CD14-positive monocyte (primary cell): ENCODE measurements at regions not wholly inside any gene's neighbourhood (a gene's known extent, or its start where the extent isn't known, plus 50 kb on each side); places are given as distances from the start of the nearest gene placed in this dataset.

Source experiments
- DNase-seq, 3 donors: peaks; one replicate each; pipeline ENCODE4 v3.0.0-alpha.2; 2011 to 2022
- H2AFZ ChIP-seq: 2 replicates; pipeline ENCODE4 v1.6.0; 2012; ENCODE audit warnings: mild to moderate bottlenecking, low read depth, low read length, inconsistent platforms; ENCODE audit not compliant: insufficient read depth, poor library complexity, severe bottlenecking
- H3K27ac ChIP-seq, 2 donors: 1 replicate in 1 of 2; 2 replicates in 1 of 2; pipeline ENCODE4 v1.5.1; 2012 to 2013; ENCODE audit warnings: low read length in 2 of 2, control low read depth in 1 of 2, inconsistent platforms in 1 of 2, low read depth in 1 of 2, mild to moderate bottlenecking in 1 of 2
- H3K27me3 ChIP-seq, 2 donors: one replicate each; pipeline versions ENCODE4 v1.6.0 to v1.6.1; 2011 to 2013; ENCODE audit warnings: low read length in 2 of 2; ENCODE audit not compliant: control insufficient read depth in 2 of 2, insufficient read depth in 2 of 2
- H3K36me3 ChIP-seq, 2 donors: replicated peaks in 1 of 2; 1 replicate in 1 of 2; 2 replicates in 1 of 2; pipeline versions ENCODE4 v1.5.1 to v1.6.1; 2012 to 2013; ENCODE audit warnings: low read length in 2 of 2, control low read depth in 1 of 2, inconsistent platforms in 1 of 2, mild to moderate bottlenecking in 1 of 2; ENCODE audit not compliant: insufficient read depth in 2 of 2, control insufficient read depth in 1 of 2
- H3K4me1 ChIP-seq, 2 donors: 1 replicate in 1 of 2; 2 replicates in 1 of 2; pipeline versions ENCODE4 v1.5.1 to v1.6.1; 2012 to 2013; ENCODE audit warnings: low read length in 2 of 2, control low read depth in 1 of 2, inconsistent platforms in 1 of 2, mild to moderate bottlenecking in 1 of 2, moderate library complexity in 1 of 2; ENCODE audit not compliant: insufficient read depth in 2 of 2, control insufficient read depth in 1 of 2
- H3K4me2 ChIP-seq: replicated peaks from 2 replicates; pipeline ENCODE3; 2012; ENCODE audit warnings: low read length, moderate library complexity, mild to moderate bottlenecking; ENCODE audit not compliant: poor library complexity, severe bottlenecking; ENCODE audit errors: extremely low read depth
- H3K4me3 ChIP-seq, 3 experiments: fragments of 200-600 bp in 1 of 3; sonication (generic) in 1 of 3; replicated peaks in 1 of 3; 1 replicate in 2 of 3; 2 replicates in 1 of 3; pipeline ENCODE4 v1.5.1; 2011 to 2013; ENCODE audit warnings: low read length in 3 of 3, mild to moderate bottlenecking in 3 of 3, control low read depth in 2 of 3, low read depth in 2 of 3, inconsistent platforms in 1 of 3, moderate library complexity in 1 of 3
- H3K79me2 ChIP-seq: 2 replicates; pipeline ENCODE4 v1.6.0; 2012; ENCODE audit warnings: mild to moderate bottlenecking, control low read depth, inconsistent platforms, low read length, moderate library complexity; ENCODE audit not compliant: insufficient read depth
- H3K9ac ChIP-seq: 2 replicates; pipeline ENCODE4 v1.6.0; 2017; ENCODE audit warnings: low read length, mild to moderate bottlenecking; ENCODE audit not compliant: insufficient read depth, poor library complexity, severe bottlenecking
- H3K9me3 ChIP-seq, 2 donors: replicated peaks in 1 of 2; 1 replicate in 1 of 2; 2 replicates in 1 of 2; pipeline versions ENCODE4 v1.5.1 to v1.6.1; 2012 to 2013; ENCODE audit warnings: low read length in 2 of 2, control low read depth in 1 of 2; ENCODE audit not compliant: control insufficient read depth in 1 of 2, insufficient read depth in 1 of 2
- H4K20me1 ChIP-seq: 2 replicates; pipeline ENCODE4 v1.6.0; 2012; ENCODE audit warnings: mild to moderate bottlenecking, low read length, control low read depth, moderate library complexity; ENCODE audit not compliant: insufficient read depth
- H3K27ac Mint-ChIP-seq, 7 donors: one replicate each; pipeline ENCODE4 v1.8.0; 2020; ENCODE audit warnings: mild to moderate bottlenecking in 7 of 7, mixed read lengths in 7 of 7, moderate library complexity in 6 of 7, inconsistent platforms in 2 of 7
- H3K27me3 Mint-ChIP-seq, 3 donors: one replicate each; pipeline ENCODE4 v1.8.0; 2021 to 2022; ENCODE audit warnings: low read depth in 3 of 3, mild to moderate bottlenecking in 3 of 3, mixed read lengths in 3 of 3, moderate library complexity in 3 of 3, inconsistent platforms in 1 of 3
- H3K36me3 Mint-ChIP-seq, 2 donors: one replicate each; pipeline ENCODE4 v1.8.0; 2020; ENCODE audit warnings: mixed read lengths in 2 of 2, inconsistent platforms in 1 of 2, mild to moderate bottlenecking in 1 of 2
- H3K4me1 Mint-ChIP-seq: one replicate; pipeline ENCODE4 v1.8.0; 2020; ENCODE audit warnings: mild to moderate bottlenecking, mixed read lengths
- H3K4me3 Mint-ChIP-seq, 2 donors: one replicate each; pipeline ENCODE4 v1.8.0; 2020; ENCODE audit warnings: mild to moderate bottlenecking in 2 of 2, mixed read lengths in 2 of 2, moderate library complexity in 1 of 2
- H3K9me3 Mint-ChIP-seq, 7 donors: one replicate each; pipeline ENCODE4 v1.8.0; 2020 to 2022; ENCODE audit warnings: mixed read lengths in 7 of 7, mild to moderate bottlenecking in 6 of 7, moderate library complexity in 6 of 7, inconsistent platforms in 2 of 7
- WGBS: methylation state at CpG from one replicate; pipeline ENCODE4 v1.1.5; 2013; ENCODE audit warnings: missing lambda C conversion rate; ENCODE audit not compliant: insufficient coverage; 5-methylcytosine and 5-hydroxymethylcytosine counted together
- intact Hi-C, 2 donors: fragments of 100-400 bp; cut with micrococcal nuclease; formaldehyde crosslinking; loops; one replicate each; pipeline versions ENCODE4 v1.15.0 to v1.15.1; 2023
- TF ChIP-seq, protein P1 (sequence below): fragments of 200-600 bp; IDR thresholded peaks from one replicate; pipeline ENCODE4 v1.8.0; 2022; ENCODE audit warnings: antibody characterized with exemption, mild to moderate bottlenecking

DNA sequence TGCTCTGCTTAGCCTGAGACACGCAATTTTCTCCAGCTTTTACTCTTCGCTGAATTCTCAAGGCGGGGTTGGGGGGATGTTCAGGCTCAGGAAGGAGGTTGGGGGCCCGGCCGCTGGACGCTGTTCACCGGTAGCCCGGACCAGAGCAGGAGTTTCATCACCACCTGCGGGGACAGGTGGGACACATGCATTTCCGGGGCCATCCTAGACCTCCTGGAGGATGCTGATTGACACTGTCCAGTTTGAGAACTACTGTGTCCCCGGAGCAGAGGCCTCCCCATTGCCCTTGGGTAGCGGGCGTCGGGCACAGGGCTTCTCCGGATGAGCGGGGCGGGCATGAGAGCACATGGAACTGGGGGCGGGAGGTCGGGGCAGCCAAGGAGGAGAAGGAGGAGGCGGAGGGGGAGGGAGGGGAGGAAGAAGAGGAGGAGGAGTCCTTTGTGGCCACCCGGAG lies 144.0 kb upstream of the GRK3 start:
- Histone ChIP-seq H2AFZ (peak overlapping the region; percentile 71), H3K27ac (peak overlapping the region in 1 of 2 donors; percentile 88)
- peak overlapping the region; percentile 80 to 98 for H3K4me3 Mint-ChIP-seq

DNA sequence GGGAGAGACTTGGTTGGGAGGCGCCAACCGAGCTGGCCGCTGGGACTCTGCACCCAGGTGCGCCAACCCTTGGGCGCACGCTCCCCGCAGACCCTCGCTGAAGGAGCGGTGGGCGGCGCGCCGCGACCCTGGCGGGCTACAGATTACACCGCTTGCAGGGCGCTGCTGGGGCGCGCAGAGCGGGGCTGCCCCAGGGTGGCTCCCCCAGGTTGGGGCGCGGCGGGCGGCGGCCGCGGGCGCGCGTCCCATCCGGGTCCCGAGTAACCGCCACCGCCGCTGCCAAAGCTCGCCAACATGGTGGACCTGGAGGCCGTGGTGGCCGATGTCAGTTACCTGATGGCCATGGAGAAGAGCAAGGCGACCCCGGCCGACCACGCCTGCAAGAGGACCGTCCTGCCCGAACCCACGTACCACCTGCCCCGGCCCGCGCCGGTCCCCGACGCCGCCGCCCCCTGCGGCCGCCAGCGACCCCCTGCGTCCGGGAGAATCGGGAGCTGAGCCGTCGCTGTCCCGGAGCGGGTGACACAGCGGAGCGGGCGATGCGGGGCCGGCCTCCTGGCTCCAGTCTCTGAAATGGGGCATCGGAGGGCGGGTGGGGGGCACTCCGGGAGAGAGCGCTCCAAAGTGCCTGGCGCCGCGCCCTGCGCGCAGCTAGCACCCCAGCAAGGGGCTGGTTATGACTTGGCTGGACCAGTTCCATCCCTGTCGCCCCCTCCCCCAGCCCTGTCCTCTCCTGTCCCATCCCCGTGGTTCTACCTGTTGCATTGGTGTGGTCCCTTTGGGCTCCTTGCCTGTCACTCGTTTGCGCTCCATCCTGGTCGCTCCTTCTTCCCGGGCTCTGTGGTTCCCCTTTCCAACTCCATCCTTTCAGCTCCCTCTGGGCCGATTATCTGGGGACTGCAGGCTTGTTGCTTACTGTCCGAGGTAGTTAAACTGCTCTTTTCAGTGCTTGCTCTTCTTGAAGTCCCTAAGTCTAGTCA lies 143.3 kb upstream of the GRK3 start:
- Mint-ChIP-seq H3K36me3 (peaks cover 3 to 5% of the 10 kb centered on the region in 2 donors), H3K9me3 (peaks cover 0 to 11% (median 3%) of the 10 kb centered on the region in 7 donors), H3K27ac (peak overlapping the region in 1 of 7 donors; percentile 64), H3K27me3 (peaks cover 28 to 37% (median 36%) of the 10 kb centered on the region in 3 donors), H3K4me1 (peaks cover 38% of the 10 kb centered on the region), H3K4me3 (peak overlapping the region; percentile 76 to 98)
- Histone ChIP-seq H2AFZ (peak overlapping the region; percentile 71), H3K27ac (no peak overlapping the region), H3K4me2 (peak overlapping the region; percentile 87), H3K9ac (peak overlapping the region; percentile 60), H3K4me3 (peak overlapping the region in 2 of 3 experiments; percentile 29 to 74), H3K79me2 (no peaks in the 10 kb centered on the region), H4K20me1 (no peaks in the 10 kb centered on the region), H3K4me1 (peaks cover 38 to 42% of the 10 kb centered on the region in 2 donors), H3K27me3 (peaks cover 13 to 26% of the 10 kb centered on the region in 2 donors), H3K36me3 (no peaks in the 10 kb centered on the region), H3K9me3 (no peaks in the 10 kb centered on the region)
- intact Hi-C loops: loop anchor here in 1 of 2 donors (2.0 kb wide), 1 partner anchor 16 kb away; no protein-coding TSS in a partner anchor
- 2% methylated on average over 84 of the region's 85 CpGs for WGBS
- peak in 1 of 3 donors; percentile 41 for DNase-seq
- TF ChIP-seq, protein P1, sequence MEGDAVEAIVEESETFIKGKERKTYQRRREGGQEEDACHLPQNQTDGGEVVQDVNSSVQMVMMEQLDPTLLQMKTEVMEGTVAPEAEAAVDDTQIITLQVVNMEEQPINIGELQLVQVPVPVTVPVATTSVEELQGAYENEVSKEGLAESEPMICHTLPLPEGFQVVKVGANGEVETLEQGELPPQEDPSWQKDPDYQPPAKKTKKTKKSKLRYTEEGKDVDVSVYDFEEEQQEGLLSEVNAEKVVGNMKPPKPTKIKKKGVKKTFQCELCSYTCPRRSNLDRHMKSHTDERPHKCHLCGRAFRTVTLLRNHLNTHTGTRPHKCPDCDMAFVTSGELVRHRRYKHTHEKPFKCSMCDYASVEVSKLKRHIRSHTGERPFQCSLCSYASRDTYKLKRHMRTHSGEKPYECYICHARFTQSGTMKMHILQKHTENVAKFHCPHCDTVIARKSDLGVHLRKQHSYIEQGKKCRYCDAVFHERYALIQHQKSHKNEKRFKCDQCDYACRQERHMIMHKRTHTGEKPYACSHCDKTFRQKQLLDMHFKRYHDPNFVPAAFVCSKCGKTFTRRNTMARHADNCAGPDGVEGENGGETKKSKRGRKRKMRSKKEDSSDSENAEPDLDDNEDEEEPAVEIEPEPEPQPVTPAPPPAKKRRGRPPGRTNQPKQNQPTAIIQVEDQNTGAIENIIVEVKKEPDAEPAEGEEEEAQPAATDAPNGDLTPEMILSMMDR: peak; percentile 7

More for the DNA sequence above, 144.0 kb upstream of the GRK3 start:
- no peaks in the 10 kb centered on the region for H3K36me3 ChIP-seq
- peaks cover 3 to 5% of the 10 kb centered on the region in 2 donors for H3K36me3 Mint-ChIP-seq
- TF ChIP-seq, protein P1: no peak
- peak overlapping the region in 2 of 7 donors; percentile 91 to 93 for H3K27ac Mint-ChIP-seq
- peaks cover 38 to 42% of the 10 kb centered on the region in 2 donors for H3K4me1 ChIP-seq
- H3K27me3 ChIP-seq: peaks cover 13 to 26% of the 10 kb centered on the region in 2 donors
- peaks cover 28 to 37% (median 36%) of the 10 kb centered on the region in 3 donors for H3K27me3 Mint-ChIP-seq
- no peaks in the 10 kb centered on the region for H3K79me2 ChIP-seq
- peak overlapping the region in 2 of 3 experiments; percentile 29 to 74 for H3K4me3 ChIP-seq
- H3K4me1 Mint-ChIP-seq: peaks cover 38% of the 10 kb centered on the region
- no peaks in the 10 kb centered on the region for H3K9me3 ChIP-seq
- no peaks in the 10 kb centered on the region for H4K20me1 ChIP-seq
- peaks cover 0 to 11% (median 3%) of the 10 kb centered on the region in 7 donors for H3K9me3 Mint-ChIP-seq
- intact Hi-C loops: loop anchor here in 1 of 2 donors (2.0 kb wide), 1 partner anchor 16 kb away; no protein-coding TSS in a partner anchor
- peak overlapping the region; percentile 87 for H3K4me2 ChIP-seq
- 20% methylated on average over 19 of the region's 21 CpGs for WGBS
- no peak for DNase-seq
- peak overlapping the region; percentile 60 for H3K9ac ChIP-seq
